Hepatocyte (in vitro differentiated cells): ENCODE measurements at regions not wholly inside any gene's neighbourhood (a gene's known extent, or its start where the extent isn't known, plus 50 kb on each side); places are given as distances from the start of the nearest gene placed in this dataset.

Experiments
- EZH2 ChIP-seq: fragments of 200-600 bp; sonication (generic); IDR thresholded peaks from 2 replicates; pipeline ENCODE4 v1.6.1; 2016; ENCODE audit warnings: antibody characterized with exemption, mild to moderate bottlenecking, borderline replicate concordance
- EZH2phosphoT487 ChIP-seq: fragments of 200-600 bp; sonication (generic); IDR thresholded peaks from one replicate; pipeline ENCODE4 v1.6.1; 2018; ENCODE audit warnings: antibody characterized with exemption, mild to moderate bottlenecking, low read depth, moderate library complexity; ENCODE audit not compliant: unreplicated experiment, severe bottlenecking
- TF ChIP-seq, protein P1 (sequence below): fragments of 200-600 bp; sonication (generic); IDR thresholded peaks from 2 replicates; pipeline ENCODE4 v1.5.1; 2016; ENCODE audit warnings: antibody characterized with exemption, mild to moderate bottlenecking; ENCODE audit not compliant: poor library complexity

DNA sequence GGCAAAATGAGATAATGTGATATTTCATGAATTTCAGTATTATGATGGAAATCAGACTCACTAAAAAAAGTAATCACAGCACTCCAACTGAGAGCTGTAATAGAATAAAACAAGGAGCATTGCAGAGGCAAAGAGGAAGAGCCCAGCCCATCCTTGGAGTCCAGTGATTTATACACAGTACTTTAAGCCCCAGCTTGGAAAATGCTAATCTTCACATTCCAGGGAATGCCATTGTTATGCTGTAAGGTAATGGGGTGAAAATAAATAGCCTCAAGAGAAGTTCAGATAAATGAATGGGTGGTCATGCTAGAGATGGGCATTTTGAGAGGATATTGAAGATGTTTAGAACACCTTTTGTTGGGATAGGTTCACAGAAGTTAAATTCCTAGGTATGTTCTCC is 190.3 kb upstream of the TAPT1 start:
- TF ChIP-seq, protein P1, sequence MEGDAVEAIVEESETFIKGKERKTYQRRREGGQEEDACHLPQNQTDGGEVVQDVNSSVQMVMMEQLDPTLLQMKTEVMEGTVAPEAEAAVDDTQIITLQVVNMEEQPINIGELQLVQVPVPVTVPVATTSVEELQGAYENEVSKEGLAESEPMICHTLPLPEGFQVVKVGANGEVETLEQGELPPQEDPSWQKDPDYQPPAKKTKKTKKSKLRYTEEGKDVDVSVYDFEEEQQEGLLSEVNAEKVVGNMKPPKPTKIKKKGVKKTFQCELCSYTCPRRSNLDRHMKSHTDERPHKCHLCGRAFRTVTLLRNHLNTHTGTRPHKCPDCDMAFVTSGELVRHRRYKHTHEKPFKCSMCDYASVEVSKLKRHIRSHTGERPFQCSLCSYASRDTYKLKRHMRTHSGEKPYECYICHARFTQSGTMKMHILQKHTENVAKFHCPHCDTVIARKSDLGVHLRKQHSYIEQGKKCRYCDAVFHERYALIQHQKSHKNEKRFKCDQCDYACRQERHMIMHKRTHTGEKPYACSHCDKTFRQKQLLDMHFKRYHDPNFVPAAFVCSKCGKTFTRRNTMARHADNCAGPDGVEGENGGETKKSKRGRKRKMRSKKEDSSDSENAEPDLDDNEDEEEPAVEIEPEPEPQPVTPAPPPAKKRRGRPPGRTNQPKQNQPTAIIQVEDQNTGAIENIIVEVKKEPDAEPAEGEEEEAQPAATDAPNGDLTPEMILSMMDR: no peak
- no peak for TF ChIP-seq EZH2
- no peak for TF ChIP-seq EZH2phosphoT487
